Vagina (tissue), 2 donors: ENCODE measurements at regions not wholly inside any gene's neighbourhood (a gene's known extent, or its start where the extent isn't known, plus 50 kb on each side); places are given as distances from the start of the nearest gene placed in this dataset.

Source experiments
- DNase-seq, 2 donors: peaks; one replicate each; pipeline ENCODE4 v3.0.0-alpha.2; 2017; ENCODE audit errors: extremely low spot score in 2 of 2
- H3K27ac ChIP-seq: fragments of 200-600 bp; sonication (generic); one replicate; pipeline ENCODE4 v1.5.1; 2019
- H3K27me3 ChIP-seq: fragments of 200-600 bp; sonication (generic); one replicate; pipeline ENCODE4 v1.5.1; 2019
- H3K36me3 ChIP-seq, 2 donors: fragments of 200-600 bp; sonication (generic); one replicate each; pipeline ENCODE4 v1.5.1; 2017 to 2019
- H3K4me1 ChIP-seq: fragments of 200-600 bp; sonication (generic); one replicate; pipeline ENCODE4 v1.5.1; 2019
- H3K4me3 ChIP-seq, 2 donors: fragments of 200-600 bp; sonication (generic); 1 replicate in 1 of 2; 2 replicates in 1 of 2; pipeline ENCODE4 v1.5.1; 2016 to 2019
- H3K9me3 ChIP-seq: fragments of 200-600 bp; sonication (generic); one replicate; pipeline ENCODE4 v1.5.1; 2019
- POLR2A ChIP-seq, 2 donors: fragments of 450-650 bp; IDR thresholded peaks; one replicate each; pipeline ENCODE4 v1.6.1; 2017; ENCODE audit warnings: antibody characterized with exemption in 2 of 2, mild to moderate bottlenecking in 2 of 2, moderate library complexity in 2 of 2
- POLR2AphosphoS5 ChIP-seq, 2 donors: sonication (generic); formaldehyde crosslinking; IDR thresholded peaks; one replicate each; pipeline ENCODE4 v1.9.0; 2017; ENCODE audit warnings: antibody characterized with exemption in 2 of 2, mild to moderate bottlenecking in 2 of 2, low read depth in 1 of 2; ENCODE audit not compliant: insufficient read depth in 1 of 2
- intact Hi-C: fragments of 100-400 bp; cut with DNase I; formaldehyde crosslinking; loops from one replicate; pipeline ENCODE4 v1.15.1; 2023
- TF ChIP-seq, protein P1 (sequence below), 3 experiments: fragments of 450-650 bp in 2 of 3; fragments of 200-600 bp in 1 of 3; sonication (generic) in 1 of 3; IDR thresholded peaks; one replicate each; pipeline ENCODE4 v1.5.1; 2017 to 2019; ENCODE audit warnings: antibody characterized with exemption in 3 of 3, mild to moderate bottlenecking in 2 of 3, moderate library complexity in 2 of 3

DNA sequence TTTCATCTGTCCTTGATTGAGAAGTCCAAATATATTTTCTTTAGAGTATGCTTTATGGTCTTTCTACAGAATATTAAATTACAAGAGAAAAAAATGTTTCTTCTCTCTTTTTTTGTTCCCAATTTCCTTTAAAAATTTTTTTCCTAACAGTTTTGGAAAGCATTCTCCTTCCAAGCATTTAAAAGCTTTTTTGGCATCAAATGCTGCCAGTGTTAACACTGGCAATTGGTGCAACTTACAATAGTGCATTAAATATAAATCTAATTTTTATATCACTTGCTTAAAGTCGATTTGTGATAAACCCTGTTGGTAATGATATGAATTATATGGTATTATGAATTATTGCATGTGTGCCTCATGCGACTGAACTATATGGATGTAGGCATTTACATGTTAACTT, 165.9 kb upstream of the ELL2 start:
- peaks cover 18% of the 10 kb centered on the region for H3K4me1 ChIP-seq
- intact Hi-C loops = loop anchor here (2.0 kb wide), 1 partner anchor 167 kb away; the partner anchor contains the start of gene ELL2
- no peaks in the 10 kb centered on the region for H3K27me3 ChIP-seq
- H3K4me3 ChIP-seq = no peak overlapping the region
- DNase-seq = no peak
- peak overlapping the region; percentile 42 for H3K27ac ChIP-seq
- no peaks in the 10 kb centered on the region for H3K36me3 ChIP-seq
- H3K9me3 ChIP-seq = no peaks in the 10 kb centered on the region
- no peak for TF ChIP-seq POLR2A (IDR thresholded peaks at IDR 0.05)
- peak in 1 of 2 donors; percentile 47 for TF ChIP-seq POLR2AphosphoS5 (IDR thresholded peaks at IDR 0.05; ENCODE audit: insufficient read depth in 1 of 2, low read depth in 1 of 2)

DNA sequence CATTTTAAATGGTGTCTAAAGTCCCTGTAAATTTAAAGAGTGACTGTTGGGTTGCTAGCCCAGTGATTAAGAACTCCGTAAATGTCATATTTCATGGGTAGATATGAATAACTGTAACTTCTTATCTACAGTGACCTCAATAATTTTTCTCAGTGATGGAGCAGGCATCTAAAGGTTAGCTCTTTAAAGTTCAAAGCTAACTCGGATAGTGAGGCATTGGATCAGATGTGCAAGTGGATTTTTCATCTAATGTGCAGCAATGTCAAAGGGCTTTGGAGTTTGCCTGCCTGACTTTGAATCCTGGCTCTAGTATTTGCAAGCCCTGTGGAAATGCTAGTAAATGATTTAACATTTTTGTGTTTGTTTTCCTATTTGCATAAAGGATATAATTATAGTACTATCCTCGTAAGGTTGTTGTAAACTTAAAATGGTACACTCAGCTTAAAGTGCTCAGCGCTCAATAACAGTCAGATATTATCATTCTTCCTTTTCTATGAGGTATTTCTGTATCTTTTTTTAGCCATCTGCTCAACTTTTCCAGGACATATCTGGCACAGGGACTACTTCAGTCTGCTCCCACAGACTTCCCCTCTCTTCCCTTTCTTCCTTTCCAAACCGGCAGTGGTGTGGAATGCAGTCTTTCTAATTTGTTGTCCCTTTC, 163.7 kb upstream of the ELL2 start:
- H3K27me3 ChIP-seq = no peaks in the 10 kb centered on the region
- peaks cover 18% of the 10 kb centered on the region for H3K4me1 ChIP-seq
- H3K36me3 ChIP-seq = no peaks in the 10 kb centered on the region
- peak overlapping the region in 1 of 2 donors; percentile 5 for H3K4me3 ChIP-seq
- TF ChIP-seq POLR2A (IDR thresholded peaks at IDR 0.05) (no peak), POLR2AphosphoS5 (IDR thresholded peaks at IDR 0.05; ENCODE audit: insufficient read depth in 1 of 2, low read depth in 1 of 2) (no peak)
- TF ChIP-seq, protein P1, sequence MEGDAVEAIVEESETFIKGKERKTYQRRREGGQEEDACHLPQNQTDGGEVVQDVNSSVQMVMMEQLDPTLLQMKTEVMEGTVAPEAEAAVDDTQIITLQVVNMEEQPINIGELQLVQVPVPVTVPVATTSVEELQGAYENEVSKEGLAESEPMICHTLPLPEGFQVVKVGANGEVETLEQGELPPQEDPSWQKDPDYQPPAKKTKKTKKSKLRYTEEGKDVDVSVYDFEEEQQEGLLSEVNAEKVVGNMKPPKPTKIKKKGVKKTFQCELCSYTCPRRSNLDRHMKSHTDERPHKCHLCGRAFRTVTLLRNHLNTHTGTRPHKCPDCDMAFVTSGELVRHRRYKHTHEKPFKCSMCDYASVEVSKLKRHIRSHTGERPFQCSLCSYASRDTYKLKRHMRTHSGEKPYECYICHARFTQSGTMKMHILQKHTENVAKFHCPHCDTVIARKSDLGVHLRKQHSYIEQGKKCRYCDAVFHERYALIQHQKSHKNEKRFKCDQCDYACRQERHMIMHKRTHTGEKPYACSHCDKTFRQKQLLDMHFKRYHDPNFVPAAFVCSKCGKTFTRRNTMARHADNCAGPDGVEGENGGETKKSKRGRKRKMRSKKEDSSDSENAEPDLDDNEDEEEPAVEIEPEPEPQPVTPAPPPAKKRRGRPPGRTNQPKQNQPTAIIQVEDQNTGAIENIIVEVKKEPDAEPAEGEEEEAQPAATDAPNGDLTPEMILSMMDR (IDR thresholded peaks at IDR 0.05) = no peak
- H3K9me3 ChIP-seq = no peaks in the 10 kb centered on the region
- peak overlapping the region; percentile 57 for H3K27ac ChIP-seq
- intact Hi-C loops = no loop called here
- no peak for DNase-seq

DNA sequence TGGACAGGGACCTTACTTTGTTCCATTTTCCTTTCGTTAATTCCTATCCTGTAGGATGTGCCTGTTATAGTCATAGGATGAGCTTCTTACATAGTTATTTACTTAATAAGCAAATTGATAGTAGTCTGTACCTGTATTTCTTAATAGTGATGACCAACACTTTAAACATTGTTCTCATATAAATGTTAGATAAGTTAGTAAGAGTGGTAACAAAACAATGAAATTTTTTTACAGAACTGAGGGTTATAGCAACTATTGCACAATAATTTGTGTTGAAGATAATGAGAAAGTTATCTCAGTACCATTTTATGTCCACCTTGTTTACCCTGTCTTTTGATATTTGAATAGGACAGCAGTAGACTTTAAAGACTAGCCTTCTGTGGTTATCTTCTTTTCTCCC, 162.9 kb upstream of the ELL2 start:
- H3K4me1 ChIP-seq = peaks cover 18% of the 10 kb centered on the region
- no peak overlapping the region for H3K27ac ChIP-seq
- no peaks in the 10 kb centered on the region for H3K36me3 ChIP-seq
- no peaks in the 10 kb centered on the region for H3K27me3 ChIP-seq
- no peak for DNase-seq
- no peak for TF ChIP-seq POLR2AphosphoS5 (IDR thresholded peaks at IDR 0.05; ENCODE audit: insufficient read depth in 1 of 2, low read depth in 1 of 2)
- intact Hi-C loops = no loop called here
- no peak overlapping the region for H3K4me3 ChIP-seq
- no peaks in the 10 kb centered on the region for H3K9me3 ChIP-seq

DNA sequence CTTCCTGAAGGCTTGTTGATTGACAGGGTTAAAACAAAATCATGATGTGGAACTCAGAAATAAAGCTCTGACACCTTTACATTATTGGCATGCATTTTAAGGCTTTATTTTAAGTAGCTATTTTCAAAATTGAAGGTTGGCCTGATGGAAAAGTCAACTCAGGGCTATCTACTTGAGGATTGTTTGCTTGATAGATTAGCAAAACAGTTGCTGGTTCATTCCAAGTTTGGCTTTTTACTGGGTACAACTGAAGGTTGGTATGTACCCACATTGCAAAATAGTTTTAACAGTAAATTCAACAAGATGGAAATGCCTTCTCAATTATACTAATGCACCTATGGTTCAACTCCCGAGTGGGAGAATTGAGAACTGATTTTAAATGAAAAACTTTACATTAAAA, 161.8 kb upstream of the ELL2 start:
- H3K4me3 ChIP-seq = no peak overlapping the region
- no peaks in the 10 kb centered on the region for H3K9me3 ChIP-seq
- intact Hi-C loops = no loop called here
- peaks cover 18% of the 10 kb centered on the region for H3K4me1 ChIP-seq
- no peaks in the 10 kb centered on the region for H3K27me3 ChIP-seq
- no peak for DNase-seq
- TF ChIP-seq POLR2AphosphoS5 (IDR thresholded peaks at IDR 0.05; ENCODE audit: insufficient read depth in 1 of 2, low read depth in 1 of 2) (no peak), POLR2A (IDR thresholded peaks at IDR 0.05) (no peak)
- TF ChIP-seq, protein P1 (IDR thresholded peaks at IDR 0.05) = no peak
- H3K27ac ChIP-seq = no peak overlapping the region
- H3K36me3 ChIP-seq = no peaks in the 10 kb centered on the region

DNA sequence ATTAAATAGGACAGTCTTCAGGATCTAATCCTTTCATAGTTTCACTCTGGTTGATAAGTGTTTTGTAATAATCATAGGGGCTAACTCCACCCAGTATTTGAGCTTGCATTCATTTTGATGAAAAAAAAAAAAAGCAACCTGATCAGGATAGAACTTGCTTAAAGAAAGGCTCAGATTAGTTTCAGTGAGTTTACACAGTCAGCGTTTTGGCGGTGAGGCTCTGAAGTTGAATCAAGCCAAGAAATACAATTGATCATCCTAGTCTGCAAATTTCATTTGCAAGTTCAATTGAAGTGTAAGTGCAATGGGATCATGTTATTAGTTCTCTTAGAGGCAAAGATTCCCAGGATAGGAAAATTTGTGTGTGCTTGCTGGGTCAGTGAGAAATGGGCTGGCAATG, 159.7 kb upstream of the ELL2 start:
- TF ChIP-seq POLR2A (IDR thresholded peaks at IDR 0.05) = no peak
- TF ChIP-seq, protein P1 (IDR thresholded peaks at IDR 0.05) = no peak
- TF ChIP-seq POLR2AphosphoS5 (IDR thresholded peaks at IDR 0.05; ENCODE audit: insufficient read depth in 1 of 2, low read depth in 1 of 2) = no peak
- peaks cover 18% of the 10 kb centered on the region for H3K4me1 ChIP-seq
- H3K27me3 ChIP-seq = no peaks in the 10 kb centered on the region

DNA sequence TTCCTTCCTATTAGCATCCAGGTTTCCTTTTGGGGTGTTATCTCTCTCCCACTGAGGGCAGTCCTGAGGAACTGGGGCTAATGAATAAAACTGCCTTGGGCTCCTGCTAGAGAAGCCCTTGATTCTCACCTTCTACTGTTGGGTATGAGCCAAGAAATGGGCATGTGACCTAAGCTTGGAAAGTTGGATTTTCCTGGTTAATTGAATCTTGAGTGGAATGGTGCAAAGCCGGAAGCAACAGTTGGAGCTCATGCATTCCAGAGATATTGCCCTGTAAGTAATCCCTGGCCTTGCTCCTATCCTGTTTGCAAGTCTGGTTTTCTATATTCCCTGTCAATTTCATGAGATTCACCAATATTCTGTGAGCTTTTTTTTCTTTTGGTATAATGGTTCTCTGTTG, 158.5 kb upstream of the ELL2 start:
- no peaks in the 10 kb centered on the region for H3K36me3 ChIP-seq
- H3K27me3 ChIP-seq = no peaks in the 10 kb centered on the region
- H3K4me3 ChIP-seq = no peak overlapping the region
- no peak for DNase-seq
- no peak overlapping the region for H3K27ac ChIP-seq
- no peaks in the 10 kb centered on the region for H3K9me3 ChIP-seq
- peaks cover 6% of the 10 kb centered on the region for H3K4me1 ChIP-seq
- intact Hi-C loops = no loop called here
- TF ChIP-seq, protein P1 (IDR thresholded peaks at IDR 0.05) = no peak
- TF ChIP-seq POLR2AphosphoS5 (IDR thresholded peaks at IDR 0.05; ENCODE audit: insufficient read depth in 1 of 2, low read depth in 1 of 2) (no peak), POLR2A (IDR thresholded peaks at IDR 0.05) (no peak)

More for the DNA sequence above, 159.7 kb upstream of the ELL2 start:
- no peaks in the 10 kb centered on the region for H3K36me3 ChIP-seq
- intact Hi-C loops = no loop called here
- no peak for DNase-seq
- H3K9me3 ChIP-seq = no peaks in the 10 kb centered on the region
- no peak overlapping the region for H3K4me3 ChIP-seq
- no peak overlapping the region for H3K27ac ChIP-seq
